ACC112 (cell line): ENCODE measurements at regions not wholly inside any gene's neighbourhood (a gene's known extent, or its start where the extent isn't known, plus 50 kb on each side); places are given as distances from the start of the nearest gene placed in this dataset.
"Not testable (repeated sequence)": the region's sequence is repeated elsewhere in the genome, so short reads cannot be mapped to it uniquely, and the experiment has no call there.

Experiments
- H2AFZ ChIP-seq: fragments of 200-600 bp; sonication (generic); one replicate; pipeline ENCODE4 v1.6.0; 2017; ENCODE audit warnings: antibody characterized with exemption, low read length; ENCODE audit not compliant: unreplicated experiment
- H3K27ac ChIP-seq: fragments of 200-600 bp; sonication (generic); 2 replicates; pipeline ENCODE4 v1.5.1; 2014; ENCODE audit warnings: low read depth, mild to moderate bottlenecking, antibody characterized with exemption, low read length, moderate library complexity
- H3K27me3 ChIP-seq: fragments of 200-600 bp; sonication (generic); 2 replicates; pipeline ENCODE4 v1.6.1; 2014; ENCODE audit warnings: mild to moderate bottlenecking, antibody characterized with exemption, low read length, moderate library complexity, mixed read lengths; ENCODE audit not compliant: insufficient read depth
- H3K36me3 ChIP-seq: fragments of 200-600 bp; sonication (generic); 2 replicates; pipeline ENCODE4 v1.6.1; 2016; ENCODE audit warnings: mild to moderate bottlenecking, antibody characterized with exemption, low read length, moderate library complexity, mixed read lengths; ENCODE audit not compliant: insufficient read depth
- H3K4me1 ChIP-seq: fragments of 200-600 bp; sonication (generic); one replicate; pipeline ENCODE4 v1.6.1; 2016; ENCODE audit warnings: low read length, mixed read lengths; ENCODE audit not compliant: insufficient read depth, unreplicated experiment, control insufficient read depth
- H3K4me3 ChIP-seq: fragments of 200-600 bp; sonication (generic); 2 replicates; pipeline ENCODE4 v1.5.1; 2014; ENCODE audit warnings: mild to moderate bottlenecking, low read depth, low read length
- H3K79me2 ChIP-seq: fragments of 200-600 bp; sonication (generic); one replicate; pipeline ENCODE4 v1.6.0; 2016; ENCODE audit warnings: low read length; ENCODE audit not compliant: control insufficient read depth, unreplicated experiment, insufficient read depth

DNA sequence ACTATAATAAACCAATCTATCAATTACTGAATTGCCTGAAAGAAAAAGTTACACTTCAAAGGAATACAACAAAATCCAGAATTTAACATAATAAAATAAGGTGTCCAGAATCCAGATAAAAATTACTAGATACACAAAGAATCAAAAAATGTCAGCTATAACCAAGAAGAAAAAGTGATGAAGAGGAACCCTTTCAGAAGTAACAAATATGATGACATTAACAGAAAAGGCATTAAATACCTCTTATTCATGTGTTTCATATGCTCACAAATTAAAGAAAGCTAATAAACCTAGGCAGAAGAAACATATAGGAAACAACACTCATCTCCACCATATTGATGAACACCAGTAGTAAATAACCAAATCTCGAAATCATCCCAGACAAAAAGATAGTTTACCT lies 722.8 kb downstream of the ADCYAP1 start:
- Histone ChIP-seq H3K27ac (no peak overlapping the region), H2AFZ (no peak overlapping the region), H3K36me3 (no peaks in the 10 kb centered on the region), H3K4me1 (no peaks in the 10 kb centered on the region), H3K79me2 (no peaks in the 10 kb centered on the region), H3K27me3 (no peaks in the 10 kb centered on the region), H3K4me3 (no peak overlapping the region)

DNA sequence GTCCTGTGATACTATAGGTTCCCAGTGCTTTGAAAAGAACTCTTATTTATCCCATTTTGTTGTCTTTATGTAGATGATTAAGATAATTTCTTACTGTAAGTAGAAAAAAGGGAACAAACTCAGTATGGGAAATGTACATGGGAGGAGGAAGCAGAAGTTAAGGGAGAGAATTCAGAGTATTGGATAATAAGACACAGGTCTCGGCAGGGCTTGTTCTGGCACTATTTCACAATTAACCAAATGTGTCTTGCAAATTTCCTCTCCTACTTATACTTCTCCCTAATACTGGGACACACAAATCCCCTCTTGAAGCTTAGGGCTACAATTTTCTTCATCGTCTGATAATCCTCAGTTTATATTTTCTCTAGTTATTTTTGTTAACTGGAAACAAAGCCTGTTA lies 744.0 kb downstream of the ADCYAP1 start:
- H3K79me2 ChIP-seq, result no peaks in the 10 kb centered on the region
- no peaks in the 10 kb centered on the region for H3K27me3 ChIP-seq
- H3K4me3 ChIP-seq, result no peak overlapping the region
- H3K36me3 ChIP-seq, result no peaks in the 10 kb centered on the region
- H3K4me1 ChIP-seq, result no peaks in the 10 kb centered on the region
- no peak overlapping the region for H3K27ac ChIP-seq
- H2AFZ ChIP-seq, result no peak overlapping the region

DNA sequence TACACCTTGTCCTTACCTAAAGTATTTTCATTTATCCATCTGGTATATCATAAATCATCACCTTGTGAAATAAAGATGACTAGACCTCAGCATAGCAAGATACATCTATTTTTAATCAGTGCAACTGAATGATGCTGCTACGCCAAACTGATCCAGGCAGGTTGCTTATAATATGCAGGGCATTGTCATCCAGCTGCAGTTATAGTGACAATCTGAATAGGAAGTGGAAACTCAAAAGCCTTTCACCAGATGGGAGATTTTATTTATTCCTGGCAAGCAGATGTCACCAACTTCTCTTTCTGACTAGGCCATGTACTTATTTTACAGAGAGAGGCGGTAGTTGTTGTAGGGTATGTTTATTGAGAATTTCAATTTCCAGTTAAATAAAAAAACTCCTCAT lies 747.3 kb downstream of the ADCYAP1 start:
- Histone ChIP-seq H3K79me2 (no peaks in the 10 kb centered on the region), H3K4me3 (no peak overlapping the region), H3K36me3 (no peaks in the 10 kb centered on the region), H3K27me3 (no peaks in the 10 kb centered on the region), H3K4me1 (no peaks in the 10 kb centered on the region), H3K27ac (no peak overlapping the region), H2AFZ (no peak overlapping the region)

DNA sequence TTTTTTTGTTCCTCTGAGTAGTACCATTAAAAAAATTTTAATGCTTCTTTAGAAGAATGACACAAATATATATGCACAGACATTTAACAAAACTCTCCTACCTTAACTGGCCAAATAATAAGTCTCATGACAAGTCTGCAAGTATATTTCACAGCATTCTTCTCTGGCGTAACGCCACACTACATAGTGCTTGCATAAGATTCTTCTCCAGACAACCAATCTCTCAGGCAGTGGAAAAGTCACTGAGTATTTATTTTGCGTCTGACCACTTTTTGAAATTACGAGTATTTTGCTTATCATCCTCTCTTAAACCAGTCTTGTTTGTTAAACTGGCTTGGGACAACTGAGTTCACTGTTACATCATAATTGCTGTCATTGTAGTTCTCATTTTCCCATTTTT lies 749.2 kb downstream of the ADCYAP1 start:
- Histone ChIP-seq H3K4me1 (no peaks in the 10 kb centered on the region), H2AFZ (no peak overlapping the region), H3K27me3 (no peaks in the 10 kb centered on the region), H3K4me3 (no peak overlapping the region), H3K79me2 (no peaks in the 10 kb centered on the region), H3K27ac (no peak overlapping the region), H3K36me3 (no peaks in the 10 kb centered on the region)

DNA sequence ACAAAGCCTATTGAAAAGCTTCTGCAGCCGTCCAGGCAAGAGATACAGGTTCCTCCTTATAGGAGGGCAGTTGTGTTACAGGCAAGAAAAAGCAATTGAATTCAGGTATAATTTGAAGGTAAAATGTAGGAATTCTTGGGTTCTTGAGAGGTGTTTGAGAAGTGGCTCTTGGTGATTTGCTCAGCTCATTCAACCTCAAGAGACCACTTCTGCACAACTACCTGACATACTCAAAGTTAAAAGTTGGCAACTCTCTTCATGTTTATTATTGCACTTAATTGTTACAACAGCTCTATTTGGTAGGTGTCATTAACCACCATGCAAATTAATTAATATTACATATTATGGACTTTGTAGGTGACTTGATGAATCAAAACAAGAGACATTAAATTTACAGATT lies 753.2 kb downstream of the ADCYAP1 start:
- no peak overlapping the region for H3K27ac ChIP-seq
- no peaks in the 10 kb centered on the region for H3K4me1 ChIP-seq
- no peaks in the 10 kb centered on the region for H3K27me3 ChIP-seq
- H2AFZ ChIP-seq, result no peak overlapping the region
- H3K36me3 ChIP-seq, result no peaks in the 10 kb centered on the region
- no peaks in the 10 kb centered on the region for H3K79me2 ChIP-seq
- no peak overlapping the region for H3K4me3 ChIP-seq

DNA sequence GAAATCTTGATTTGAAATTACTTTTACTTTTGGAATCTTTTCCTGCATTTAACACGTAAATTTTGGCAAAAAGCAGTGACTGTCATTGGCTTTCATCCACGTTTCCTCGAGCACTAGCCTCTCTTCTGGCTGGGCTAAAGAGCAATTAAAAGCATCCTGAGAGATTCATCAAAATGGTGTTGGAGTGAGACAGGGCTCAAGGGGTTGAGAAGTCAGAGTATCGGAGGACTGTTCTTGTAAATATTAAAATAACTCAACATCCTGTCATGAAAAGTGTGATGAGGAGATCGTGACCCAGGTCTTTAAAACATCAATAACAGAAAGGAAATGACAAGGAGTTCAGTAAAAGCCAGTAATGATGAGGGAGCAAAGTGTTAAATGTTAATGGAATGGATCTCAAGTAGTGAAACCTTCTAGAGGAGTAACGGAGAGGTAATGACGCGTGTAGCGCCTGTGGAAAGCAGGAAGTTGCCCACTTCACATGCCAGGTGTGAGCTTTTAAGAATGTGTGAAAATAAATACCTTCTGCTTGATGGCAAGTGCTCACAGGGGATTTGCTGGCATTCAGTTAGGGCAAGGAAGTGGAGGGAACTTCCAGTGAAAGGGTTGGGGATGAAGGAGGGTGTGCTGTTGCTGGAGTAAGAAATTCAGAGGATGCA lies 754.4 kb downstream of the ADCYAP1 start:
- no peaks in the 10 kb centered on the region for H3K27me3 ChIP-seq
- no peaks in the 10 kb centered on the region for H3K36me3 ChIP-seq
- no peaks in the 10 kb centered on the region for H3K79me2 ChIP-seq
- H3K27ac ChIP-seq, result no peak overlapping the region
- no peaks in the 10 kb centered on the region for H3K4me1 ChIP-seq
- H2AFZ ChIP-seq, result no peak overlapping the region
- no peak overlapping the region for H3K4me3 ChIP-seq

DNA sequence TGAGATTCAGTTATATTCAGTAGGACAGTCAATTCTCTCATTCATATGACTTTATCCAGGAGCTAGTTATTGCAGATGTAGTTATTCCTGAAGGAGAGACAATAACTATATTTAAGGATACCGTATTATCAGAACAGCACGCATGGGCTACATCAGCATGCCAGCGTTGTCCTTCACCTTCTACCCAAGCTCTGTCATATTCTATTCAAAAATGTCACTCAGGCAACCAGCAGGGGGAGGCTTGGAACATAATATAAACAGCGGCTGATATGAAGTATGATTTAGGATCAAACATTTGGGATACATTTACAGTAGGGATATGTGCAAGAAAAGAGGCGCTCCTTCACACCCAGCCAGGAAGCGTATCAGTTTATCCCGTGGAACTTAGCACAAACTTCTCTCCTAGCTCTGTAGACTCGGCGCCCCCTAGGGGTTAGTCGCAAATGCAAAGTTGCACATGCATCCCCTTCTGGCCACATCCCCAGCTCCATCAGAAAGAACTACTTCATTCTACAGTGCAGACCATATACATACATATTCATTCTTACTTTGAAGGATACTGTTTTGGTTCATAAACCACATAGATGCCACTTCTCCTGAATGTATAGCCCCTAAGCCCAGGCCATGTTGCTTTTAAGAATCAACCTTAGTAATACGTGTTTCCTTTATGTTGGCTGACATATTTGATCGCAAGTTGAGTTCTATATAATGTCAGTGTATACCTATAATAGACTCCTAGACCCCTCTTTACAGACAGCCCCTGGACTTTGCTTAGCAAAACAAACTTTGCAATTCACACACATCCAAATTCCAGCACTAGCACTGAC lies 759.4 kb downstream of the ADCYAP1 start:
- Histone ChIP-seq H3K27me3 (no peaks in the 10 kb centered on the region), H3K36me3 (no peaks in the 10 kb centered on the region), H2AFZ (no peak overlapping the region), H3K79me2 (no peaks in the 10 kb centered on the region), H3K4me3 (no peak overlapping the region), H3K27ac (no peak overlapping the region), H3K4me1 (no peaks in the 10 kb centered on the region)

DNA sequence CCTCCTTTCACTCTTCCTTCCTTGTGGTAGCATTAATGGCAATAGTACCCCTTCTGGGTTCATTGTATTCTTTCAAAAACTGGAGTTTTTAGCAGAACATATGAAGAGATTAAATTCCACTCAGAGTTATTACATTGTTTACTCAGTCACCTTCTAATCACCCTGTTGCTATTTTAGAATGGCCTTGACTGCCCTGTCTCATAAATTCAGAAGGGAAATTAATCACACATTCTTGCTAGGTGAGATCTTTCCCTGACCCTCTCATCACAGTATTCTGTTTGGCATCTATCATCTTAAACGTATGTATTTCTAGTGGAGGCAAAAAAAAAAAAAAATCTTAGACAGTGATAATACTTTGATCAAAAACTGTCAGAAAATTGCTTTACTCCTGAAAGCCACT lies 760.4 kb downstream of the ADCYAP1 start:
- Histone ChIP-seq H3K4me3 (no peak overlapping the region), H3K79me2 (no peaks in the 10 kb centered on the region), H3K4me1 (no peaks in the 10 kb centered on the region), H3K27me3 (no peaks in the 10 kb centered on the region), H2AFZ (no peak overlapping the region), H3K27ac (no peak overlapping the region), H3K36me3 (no peaks in the 10 kb centered on the region)

DNA sequence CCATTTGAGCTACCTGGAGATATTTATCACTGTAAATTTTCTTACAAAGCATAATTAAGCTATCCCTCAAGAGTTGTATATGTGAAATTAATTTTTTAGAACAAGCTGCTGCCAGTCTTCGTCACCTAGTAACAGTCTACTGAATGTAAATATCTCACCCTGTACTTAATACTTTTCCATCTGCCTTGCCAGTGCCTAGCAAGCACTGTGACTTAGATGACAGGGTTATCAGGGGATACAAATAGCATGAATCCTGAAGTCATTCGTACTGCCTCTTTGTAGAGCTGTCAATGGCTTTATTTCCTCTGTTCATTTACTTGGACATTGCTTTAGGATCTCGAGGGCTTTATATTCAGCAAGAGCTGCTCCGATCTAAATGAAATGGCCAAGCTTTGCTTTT lies 763.6 kb downstream of the ADCYAP1 start:
- H3K4me1 ChIP-seq, result no peaks in the 10 kb centered on the region
- no peaks in the 10 kb centered on the region for H3K79me2 ChIP-seq
- H2AFZ ChIP-seq, result no peak overlapping the region
- H3K27me3 ChIP-seq, result no peaks in the 10 kb centered on the region
- H3K4me3 ChIP-seq, result no peak overlapping the region
- no peak overlapping the region for H3K27ac ChIP-seq
- H3K36me3 ChIP-seq, result no peaks in the 10 kb centered on the region

DNA sequence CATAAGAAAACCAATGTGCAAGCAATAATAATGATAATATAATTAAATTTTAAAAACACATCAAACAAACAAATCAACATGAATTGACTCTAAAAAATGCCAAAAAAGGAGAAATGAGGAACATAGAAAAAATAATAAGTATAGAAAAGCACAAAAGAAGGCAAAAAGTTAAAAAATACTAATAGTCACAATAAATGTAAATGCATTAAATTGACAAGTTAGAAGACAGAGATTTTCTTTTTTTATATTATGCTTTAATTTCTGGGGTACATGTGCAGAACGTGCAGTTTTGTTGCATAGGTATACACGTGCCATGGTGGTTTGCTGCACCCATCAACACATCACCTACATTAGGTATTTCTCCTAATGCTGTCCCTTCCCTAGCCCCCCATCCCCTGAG lies 767.0 kb downstream of the ADCYAP1 start:
- not testable (repeated sequence) for H3K27me3 ChIP-seq, H3K79me2 ChIP-seq, H3K27ac ChIP-seq, H3K4me3 ChIP-seq, H3K4me1 ChIP-seq, H2AFZ ChIP-seq, H3K36me3 ChIP-seq

DNA sequence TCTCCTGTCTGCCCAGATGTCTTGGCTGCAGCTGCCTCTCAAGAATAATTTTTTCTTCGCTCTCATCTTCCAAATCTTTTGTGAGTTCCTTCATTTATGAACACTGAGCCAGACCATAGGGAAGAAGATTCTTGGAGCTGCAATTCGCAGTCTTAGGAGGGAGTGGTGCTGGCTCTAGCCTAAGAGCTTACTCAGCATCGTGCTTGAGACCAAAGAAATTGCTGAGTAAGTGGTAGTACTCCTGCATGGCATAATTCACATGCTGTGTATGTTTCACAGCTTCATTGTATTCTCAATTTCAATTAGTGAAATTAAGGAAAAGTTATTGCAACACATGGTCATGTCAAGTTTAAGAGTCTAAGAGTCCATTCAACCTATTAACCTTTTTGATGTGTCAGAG lies 771.7 kb downstream of the ADCYAP1 start:
- no peaks in the 10 kb centered on the region for H3K27me3 ChIP-seq
- no peaks in the 10 kb centered on the region for H3K4me1 ChIP-seq
- no peak overlapping the region for H3K27ac ChIP-seq
- H3K79me2 ChIP-seq, result no peaks in the 10 kb centered on the region
- no peak overlapping the region for H3K4me3 ChIP-seq
- no peaks in the 10 kb centered on the region for H3K36me3 ChIP-seq
- H2AFZ ChIP-seq, result no peak overlapping the region
